Activated gamma-delta T cell (primary cell): ENCODE measurements at regions not wholly inside any gene's neighbourhood (a gene's known extent, or its start where the extent isn't known, plus 50 kb on each side); places are given as distances from the start of the nearest gene placed in this dataset.

Experiments
- DNase-seq: peaks from one replicate; lab custom pipeline; 2025; lab: John Stamatoyannopoulos, UW

DNA sequence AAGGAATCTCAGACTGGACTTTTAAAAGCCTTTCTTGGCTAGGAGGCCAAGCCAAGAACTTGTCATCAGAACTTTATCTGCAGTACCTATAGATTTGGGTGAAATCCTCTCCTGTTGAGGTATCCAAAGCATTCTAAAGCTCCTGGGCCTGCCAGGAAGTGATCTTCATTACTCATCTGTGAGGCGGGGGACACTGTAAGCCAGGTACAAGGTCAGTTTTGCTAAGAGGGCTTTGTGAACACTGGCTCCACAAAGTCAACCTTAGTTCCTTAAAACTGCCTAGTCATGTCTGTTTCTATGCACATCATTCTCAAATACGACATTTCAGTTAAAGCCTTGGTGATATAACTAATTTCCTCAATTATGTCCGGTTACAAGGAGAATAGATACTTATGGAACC is 236.7 kb downstream of the PIK3R1 start:
- DNase-seq = no peak

DNA sequence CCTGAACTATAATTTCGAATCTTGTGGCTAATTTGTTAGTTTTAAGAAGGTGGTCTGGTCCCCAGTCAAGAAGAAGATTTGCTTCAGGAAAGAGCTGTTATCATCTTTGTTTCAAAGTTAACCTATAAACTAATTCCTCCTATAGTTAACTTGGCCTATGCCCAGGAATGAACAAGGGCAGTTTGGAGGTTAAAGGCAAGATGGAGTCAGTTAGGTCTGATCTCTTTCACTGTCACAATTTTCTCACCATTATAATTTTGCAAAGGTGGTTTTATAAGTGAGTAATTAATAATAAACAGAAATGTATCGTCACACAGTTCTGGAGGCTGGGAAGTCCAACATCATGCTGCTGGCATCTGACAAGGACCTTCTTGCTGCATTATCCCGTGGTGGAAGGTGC is 238.6 kb downstream of the PIK3R1 start:
- no peak for DNase-seq

DNA sequence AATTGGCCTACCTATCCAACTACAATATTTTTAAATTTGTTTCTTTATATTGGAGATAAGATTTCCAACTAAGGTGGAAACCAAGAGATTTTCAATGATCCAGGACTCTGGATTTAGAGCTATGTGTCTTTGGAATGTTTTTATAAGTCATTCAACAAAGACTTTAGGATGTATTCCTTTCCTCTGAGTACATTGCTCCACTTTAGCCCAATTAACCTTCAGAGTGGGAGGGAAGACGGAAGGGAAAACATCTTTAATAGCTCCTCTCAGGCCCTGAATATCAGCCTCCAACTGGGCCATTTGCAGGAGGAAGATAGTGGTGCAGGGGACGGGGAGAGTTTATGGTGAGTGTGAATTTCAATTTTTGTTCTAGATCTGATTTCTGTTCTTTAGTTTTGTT is 239.2 kb downstream of the PIK3R1 start:
- no peak for DNase-seq

DNA sequence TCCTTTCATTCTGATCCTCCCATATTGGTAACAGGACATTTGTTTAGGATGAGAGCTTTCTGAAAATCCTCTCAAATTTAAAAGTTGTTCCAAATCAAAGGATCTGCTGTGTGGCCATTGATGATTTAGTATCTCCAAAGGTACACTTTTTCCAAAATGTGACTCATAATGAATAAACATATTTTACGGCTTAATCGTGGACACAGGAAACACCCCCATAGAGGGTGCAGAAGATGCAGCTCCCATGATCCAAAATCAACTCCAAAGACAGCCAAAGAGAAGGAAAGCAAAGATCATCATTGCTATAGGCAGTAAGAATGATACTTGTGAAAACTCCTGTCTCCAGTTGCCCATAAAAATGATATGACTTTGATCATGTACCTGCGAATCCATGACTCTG is 239.7 kb downstream of the PIK3R1 start:
- DNase-seq = no peak

DNA sequence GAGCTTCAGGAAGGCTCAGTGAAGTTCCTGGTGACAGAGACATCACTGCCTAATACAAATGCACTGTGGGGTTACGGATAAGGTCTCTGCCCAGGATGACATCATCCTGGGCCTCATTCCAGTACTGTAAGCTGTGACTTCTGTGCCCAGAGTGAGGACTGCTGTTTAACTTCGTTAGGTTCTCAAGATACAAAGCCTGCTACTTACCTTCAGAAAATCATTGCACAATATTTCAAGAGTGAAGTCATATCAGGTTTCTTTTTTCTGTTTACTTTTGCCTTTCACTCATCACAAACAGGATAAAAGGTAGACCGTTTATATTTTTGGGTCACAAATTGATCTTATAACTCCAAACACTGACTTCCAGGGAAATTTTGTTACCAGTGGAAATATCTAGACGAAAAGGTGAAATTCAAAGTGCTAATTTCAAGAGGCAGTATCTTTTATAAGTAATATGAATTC is 241.2 kb downstream of the PIK3R1 start:
- DNase-seq = no peak

DNA sequence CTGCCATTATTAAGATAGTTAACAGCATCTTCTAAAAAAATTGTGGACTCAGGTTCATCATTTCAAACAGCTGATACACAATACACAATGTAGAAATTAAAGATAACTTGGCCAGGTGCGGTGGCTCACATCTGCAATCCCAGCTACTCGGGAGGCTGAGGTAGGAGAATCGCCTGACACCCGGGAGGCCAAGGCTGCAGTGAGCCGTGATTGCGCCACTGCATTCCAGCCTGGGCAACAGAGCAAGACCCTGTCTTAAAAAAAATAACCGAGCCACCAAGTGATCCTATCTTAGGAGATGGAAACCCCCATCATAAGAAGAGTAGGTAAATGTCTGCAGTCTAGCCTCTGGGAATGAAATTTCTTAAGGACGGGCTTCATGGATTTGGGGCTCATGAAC is 241.7 kb downstream of the PIK3R1 start:
- no peak for DNase-seq

DNA sequence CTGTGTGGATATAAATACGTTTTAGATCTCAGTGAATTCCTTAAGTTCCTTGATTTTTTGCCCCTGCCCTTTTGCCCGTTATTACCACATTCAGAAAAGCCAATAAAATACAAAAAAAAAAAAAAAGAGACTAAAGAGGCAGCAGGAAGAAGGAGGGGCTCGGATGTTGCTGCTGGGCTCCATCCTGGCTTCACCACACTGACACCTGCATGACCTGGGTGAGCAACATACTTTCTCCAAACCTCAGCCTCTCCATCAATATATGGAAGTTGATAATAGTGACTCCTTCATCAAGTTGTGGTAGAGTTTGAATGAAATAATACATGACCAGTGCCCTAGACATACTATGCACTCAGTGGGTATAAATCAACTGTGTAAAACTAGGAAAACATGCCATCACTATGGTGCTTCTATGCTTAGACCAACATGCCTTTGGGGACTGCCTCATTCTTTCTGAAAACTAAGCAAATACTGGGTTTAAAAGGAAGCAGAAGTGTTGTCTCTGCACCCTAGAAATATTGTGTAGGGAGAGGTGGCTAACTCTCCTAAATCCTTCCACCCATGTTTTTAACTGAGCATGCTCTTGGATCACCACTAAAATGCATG is 243.0 kb downstream of the PIK3R1 start:
- DNase-seq = no peak

DNA sequence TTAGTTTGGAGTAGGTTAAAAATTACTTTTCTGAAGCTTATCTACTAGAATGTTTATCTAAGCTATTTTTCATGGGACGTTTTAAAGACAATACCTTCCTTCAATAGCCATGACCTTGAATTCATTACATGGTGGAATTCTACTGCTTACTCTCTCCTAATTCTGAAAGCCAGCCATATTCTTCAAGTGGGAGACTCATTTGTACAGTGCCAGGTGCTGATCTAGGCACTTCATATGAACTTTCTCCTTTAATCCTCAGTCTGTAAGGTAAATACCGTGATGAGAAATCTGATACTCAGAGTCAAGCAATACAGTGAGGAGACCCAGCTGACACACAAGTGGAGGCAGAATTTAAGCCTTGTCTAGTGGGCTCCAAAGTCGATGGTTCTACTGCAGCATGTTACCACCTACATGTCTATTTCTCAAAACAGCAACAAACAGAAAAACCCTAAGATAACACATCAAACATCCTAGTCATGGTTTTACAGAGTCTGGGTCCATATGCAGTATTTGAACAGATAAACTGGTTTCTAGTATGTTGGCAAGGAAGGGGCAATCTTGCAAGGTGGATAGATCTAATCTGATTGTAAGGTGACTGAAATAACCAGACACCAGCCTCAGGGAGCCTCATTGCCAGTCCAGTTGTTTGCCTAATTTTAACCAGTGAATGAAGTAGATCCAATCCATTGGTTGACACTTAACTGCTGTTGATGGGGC is 243.7 kb downstream of the PIK3R1 start:
- no peak for DNase-seq

DNA sequence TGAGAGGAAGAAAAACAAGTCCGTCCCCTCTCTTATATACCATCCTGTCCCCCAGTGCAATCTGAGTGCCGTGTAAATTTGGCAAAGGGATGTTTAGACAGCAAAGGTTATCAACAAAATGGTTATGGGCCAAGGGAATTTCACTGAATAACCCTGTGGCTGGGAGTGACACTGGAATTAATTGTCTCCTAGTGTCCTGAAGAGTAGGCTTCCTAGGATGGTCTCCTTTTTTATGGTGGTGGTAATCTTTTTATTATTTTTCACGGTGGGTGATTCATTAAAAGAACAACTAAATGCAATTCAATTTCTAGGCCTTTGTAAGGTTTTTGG is 244.2 kb downstream of the PIK3R1 start:
- DNase-seq = no peak

DNA sequence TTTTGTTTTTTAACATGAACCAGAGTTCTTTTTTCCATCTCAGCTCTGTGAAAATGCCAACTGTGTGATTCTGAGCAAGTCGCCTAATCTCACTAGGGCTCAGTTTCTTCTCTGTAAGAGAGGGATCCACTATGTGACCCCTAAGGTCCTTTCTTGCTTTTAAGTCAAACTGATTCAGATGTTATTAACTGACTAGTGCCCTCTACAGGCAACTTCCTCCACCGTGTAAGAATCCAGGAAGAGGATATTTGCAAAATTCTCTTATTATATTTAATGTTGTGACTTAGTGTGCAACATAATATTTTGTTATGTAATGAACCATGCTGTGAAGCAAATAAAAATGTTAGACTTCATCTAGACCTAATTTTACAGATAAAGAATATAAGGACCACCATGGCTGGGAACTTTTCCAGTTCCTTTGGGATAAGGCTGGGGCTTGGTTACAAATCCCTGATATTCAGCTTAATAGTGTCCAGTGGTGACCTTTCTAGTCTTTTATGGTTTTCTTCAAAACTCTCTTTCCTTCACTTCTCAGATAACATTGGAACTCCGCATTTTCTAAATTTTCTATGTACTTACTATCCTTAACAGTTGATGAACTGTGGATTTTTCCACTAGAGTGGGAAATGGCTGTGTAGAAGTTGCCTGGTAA is 244.7 kb downstream of the PIK3R1 start:
- DNase-seq = no peak

DNA sequence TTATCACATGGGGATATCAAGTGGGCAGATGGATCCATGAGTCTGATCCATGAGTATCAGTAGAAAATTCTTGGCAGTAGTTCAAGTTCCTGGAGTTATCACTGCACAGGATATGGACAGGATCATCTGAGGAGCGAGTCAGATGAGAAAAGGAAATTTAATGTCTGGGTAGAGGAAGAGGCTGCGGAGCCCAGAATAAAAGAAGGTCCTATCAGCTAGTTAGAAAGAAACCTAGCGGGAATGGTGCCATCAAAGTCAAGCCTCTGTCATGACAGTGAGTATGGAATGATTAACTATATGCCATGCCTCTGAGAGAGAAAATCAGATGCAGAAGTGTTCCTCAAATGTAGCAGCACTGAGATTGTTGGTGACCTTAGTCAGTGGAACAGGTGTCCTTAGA is 248.1 kb downstream of the PIK3R1 start:
- no peak for DNase-seq

DNA sequence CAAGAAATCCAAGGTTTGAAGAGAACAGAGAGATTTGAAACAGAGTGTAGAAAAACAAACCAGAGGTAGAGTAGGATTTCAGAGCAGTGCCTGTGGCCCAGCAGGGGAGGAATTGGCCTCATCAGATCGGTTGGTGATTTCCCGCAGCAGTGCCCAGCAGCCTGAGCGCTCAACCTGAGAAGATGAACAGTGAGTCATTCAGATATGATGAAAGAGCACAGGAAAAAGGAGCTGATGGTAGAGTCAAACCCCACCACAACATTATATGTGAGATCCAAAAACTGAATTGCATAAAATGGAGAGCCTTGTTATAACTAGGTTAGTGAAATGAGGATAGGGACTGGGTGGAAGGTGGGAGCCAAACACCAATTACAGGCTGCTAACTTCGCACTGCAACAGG is 248.9 kb downstream of the PIK3R1 start:
- DNase-seq = peak; percentile 7

DNA sequence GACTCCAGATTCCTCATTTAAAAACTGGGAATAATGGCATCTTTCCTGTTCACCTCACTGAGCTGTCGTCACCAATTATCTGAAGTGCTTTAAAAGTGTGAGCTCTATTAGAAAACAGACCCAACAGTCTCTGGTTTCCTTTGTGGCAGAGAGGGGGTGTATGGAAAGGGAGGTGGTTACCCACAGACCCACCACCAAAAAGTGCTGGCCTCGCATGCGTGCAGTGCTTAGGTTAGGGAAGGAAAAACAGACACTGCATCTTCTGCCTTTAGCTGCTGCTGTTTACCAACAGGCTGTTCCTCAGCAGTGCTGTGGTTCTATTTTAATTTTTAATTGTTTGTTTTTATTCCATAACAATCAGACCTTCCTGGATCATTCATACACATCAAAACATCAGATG is 249.6 kb downstream of the PIK3R1 start:
- no peak for DNase-seq

DNA sequence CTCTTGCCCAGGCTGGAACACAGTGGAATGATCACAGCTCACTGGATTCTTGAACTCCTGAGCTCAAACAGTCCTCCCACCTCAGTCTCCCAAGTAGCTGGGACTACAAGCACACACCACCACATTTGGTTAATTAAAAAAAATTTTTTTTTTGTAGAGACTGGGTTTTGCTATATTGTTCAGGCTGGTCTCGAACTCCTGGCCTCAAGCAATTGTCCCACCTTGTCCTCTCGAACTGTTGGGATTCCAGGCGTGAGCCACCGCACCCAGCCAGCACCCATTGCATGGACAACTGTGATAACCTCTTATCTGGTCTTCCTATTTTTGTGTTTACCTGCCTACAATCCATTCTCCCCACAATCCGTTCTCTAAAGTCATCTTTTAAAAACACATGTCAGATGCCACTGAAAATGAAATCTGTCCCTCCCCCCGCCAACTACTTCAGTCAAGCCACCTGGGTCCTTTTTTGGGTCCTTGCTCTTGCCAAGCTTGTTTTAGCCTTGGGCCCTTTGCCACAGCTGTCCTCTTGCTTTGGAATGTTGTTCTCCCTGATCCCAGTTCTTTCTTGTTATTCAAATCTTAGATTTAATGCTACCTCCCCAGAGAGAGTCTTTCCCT is 250.5 kb downstream of the PIK3R1 start:
- no peak for DNase-seq

DNA sequence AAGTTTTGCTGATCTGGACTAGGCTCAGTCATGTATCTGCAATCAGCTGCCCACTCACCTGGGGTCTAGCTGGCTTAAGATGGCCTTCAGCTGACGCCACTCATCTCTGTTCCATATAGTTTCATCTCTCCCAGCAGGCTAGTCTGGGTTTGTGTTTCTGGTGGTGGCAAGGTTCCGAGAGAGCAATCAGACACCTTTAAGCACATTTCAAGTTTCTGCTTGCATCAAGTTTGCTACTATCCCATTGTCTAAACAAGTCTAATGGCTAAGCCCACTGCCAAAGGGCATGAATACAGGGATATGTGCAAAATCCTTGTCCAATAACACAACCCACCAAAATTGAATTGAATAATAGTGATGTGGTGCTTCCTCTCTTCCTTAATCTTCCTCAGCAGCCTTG is 251.7 kb downstream of the PIK3R1 start:
- DNase-seq = no peak

DNA sequence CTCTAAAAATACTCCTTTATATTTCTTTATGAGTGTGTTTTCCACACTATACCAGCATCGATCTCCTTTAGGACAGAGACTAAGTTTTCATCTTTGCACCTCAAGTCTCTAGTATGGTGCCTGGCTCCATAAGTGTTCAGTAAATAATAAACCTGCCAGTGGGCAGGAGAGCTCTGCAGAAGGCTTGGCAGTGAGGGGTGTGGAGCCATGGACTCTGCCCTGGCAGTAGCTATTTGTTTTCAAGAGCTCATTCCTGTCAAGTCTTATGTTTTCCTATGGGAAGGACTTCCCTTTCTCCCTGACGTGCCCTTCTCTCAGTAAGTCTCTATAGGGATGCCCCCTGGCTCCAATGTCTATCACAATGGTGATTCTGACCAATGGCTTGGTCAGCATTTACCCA is 252.2 kb downstream of the PIK3R1 start:
- DNase-seq = no peak

DNA sequence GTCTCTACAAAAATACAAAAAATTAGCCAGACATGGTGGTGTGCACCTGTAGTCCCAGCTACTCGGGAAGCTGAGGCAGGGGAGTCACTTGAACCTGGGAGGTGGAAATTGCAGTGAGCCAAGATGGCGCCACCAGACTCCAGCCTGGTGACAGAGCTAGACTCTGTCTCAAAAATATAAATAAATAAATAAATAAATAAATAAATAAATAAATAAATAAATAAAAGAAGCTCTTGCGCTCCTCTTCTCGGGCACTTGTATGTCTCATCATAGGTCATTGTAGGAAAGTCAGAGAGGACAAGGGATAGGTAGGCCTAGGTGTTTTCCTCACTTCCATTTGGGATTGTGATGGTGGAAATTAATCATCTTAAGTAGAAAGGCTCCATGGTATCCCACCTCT is 252.8 kb downstream of the PIK3R1 start:
- no peak for DNase-seq

DNA sequence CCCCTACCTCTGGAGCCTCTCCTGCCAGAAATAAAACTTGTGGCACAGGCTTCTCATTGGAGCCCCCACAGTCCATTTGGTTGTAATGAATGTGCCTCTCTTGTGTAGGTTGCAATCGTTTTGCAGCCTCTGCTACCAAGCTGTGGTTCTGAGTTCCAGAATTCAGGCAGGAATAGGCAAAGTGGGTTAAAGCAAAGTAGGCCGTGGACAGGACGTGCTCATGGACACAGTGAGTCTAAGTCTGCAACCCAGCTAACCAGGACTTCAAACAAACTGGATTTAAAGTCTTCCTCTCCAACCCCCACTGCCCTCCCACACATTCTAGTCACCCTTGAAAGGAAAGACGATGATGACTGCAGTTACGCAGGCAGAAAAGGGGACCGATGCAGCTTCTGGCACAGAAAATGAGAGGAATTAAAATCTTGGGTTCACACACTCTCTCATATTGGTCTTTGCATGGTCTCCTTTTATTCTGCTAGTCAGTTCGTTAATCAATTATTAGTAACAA is 260.0 kb downstream of the PIK3R1 start:
- DNase-seq = no peak

DNA sequence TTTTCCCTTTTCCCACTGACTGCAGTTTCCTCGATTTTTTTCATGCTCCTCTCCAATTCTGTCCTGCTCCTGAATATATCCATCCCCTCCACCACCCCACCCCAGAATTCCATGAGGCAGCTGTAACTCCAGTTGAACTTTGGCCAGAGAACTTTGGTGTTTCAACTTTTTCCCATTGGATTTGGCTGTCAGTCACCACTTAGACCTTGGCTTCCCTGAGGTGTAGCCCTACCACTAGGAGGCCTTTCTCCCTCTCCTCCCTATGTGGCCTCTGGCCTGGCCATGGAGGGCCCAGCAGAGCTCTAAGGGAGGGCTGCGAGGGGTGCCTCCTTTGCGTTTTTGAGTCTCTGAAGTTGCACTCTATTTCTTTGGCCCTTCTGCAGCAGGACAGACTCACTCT is 261.3 kb downstream of the PIK3R1 start:
- DNase-seq = no peak

DNA sequence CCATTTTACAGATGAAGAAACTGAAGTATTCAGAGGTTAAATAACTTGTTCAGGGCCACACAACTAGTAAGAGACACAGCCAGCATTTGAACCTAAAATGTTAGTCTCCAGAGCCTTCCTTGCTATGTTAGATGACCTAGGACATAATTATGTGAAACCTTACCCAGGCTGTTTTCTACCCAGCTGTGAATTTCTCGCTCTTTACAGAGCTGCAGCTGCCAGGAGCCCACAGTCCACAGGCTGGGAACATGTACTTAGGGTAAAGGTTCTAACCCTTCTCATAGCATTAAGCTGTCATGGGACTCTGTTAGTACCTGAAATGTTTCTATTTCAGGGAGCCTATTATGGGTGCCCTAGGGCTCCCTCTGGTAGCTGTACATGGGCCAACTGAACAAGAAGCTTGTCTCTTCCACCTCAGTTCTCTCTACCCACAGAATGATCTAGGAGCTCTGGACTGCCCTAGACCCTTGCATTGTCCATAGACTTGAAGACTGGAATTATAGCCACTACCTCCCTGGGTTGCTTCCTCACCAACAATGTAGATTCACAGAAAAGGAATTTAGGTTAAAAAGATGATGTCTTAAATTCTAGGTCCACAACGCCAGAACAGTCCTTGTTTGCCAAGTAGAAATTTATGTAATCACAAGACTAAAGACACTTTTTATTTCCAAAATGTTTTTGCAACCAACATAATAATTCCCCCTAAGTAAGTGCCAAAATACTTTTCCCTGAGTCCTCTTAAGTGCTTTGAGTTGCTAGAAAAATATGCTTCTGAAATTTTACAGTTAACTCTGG is 262.9 kb downstream of the PIK3R1 start:
- DNase-seq = no peak

DNA sequence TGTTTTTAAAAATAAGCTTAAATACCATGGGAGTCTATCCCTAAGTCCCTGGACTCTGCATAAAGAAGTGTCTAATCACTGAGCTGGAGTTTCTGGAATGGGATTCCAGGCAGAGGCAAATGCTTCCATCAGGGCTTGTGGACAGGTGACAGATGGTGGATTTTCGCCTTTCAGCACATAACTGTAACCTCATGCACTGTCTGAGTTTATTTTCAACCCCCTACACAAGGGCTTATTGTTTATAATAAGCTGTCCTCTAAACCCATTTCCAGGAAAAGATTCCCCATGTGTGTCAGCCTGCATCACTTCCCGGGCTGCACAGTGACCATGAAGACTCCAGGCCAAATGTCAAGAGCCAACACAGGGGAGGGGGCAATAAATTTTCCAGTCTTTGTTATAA is 264.0 kb downstream of the PIK3R1 start:
- DNase-seq = no peak

DNA sequence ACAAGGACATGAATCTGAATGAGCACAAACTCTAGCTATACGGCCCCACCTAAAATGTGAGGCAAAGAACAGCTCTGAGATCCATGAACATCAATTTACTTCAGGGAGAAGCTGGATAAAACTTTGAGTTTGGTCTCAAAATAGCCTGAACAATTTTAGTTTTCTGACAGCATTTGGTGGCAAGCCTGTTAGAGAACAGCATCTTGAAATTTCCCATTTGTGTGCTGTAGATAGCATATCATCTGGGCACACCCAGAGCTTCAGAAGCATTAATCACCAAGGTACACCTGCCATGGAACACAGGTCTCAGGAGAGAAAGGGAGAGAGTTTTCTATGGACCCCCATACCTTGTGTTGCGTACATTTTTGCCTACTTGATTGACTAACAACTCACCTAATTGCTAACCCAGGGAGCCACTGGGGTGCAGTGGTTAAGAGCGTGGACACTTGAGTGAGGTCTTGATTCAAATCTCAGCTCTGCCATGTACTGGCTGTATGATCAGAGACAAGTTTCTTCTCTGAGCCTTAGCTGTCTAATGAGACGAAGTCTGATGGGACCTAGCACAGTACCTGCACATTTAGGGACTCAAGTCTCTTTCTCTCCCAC is 264.9 kb downstream of the PIK3R1 start:
- no peak for DNase-seq
